ENCODE measurements at regions not wholly inside any gene's neighbourhood (a gene's known extent, or its start where the extent isn't known, plus 50 kb on each side); places are given as distances from the start of the nearest gene placed in this dataset.
"Not testable (repeated sequence)": the region's sequence is repeated elsewhere in the genome, so short reads cannot be mapped to it uniquely, and the experiment has no call there.

- no peaks in the 10 kb centered on the region for H3K4me1 Mint-ChIP-seq
- POLR2A ChIA-PET = no interaction called here
These were observed 384.1 kb upstream of the CNTNAP2 start for GRCh38 chr7:145732521-145732920.

DNA sequence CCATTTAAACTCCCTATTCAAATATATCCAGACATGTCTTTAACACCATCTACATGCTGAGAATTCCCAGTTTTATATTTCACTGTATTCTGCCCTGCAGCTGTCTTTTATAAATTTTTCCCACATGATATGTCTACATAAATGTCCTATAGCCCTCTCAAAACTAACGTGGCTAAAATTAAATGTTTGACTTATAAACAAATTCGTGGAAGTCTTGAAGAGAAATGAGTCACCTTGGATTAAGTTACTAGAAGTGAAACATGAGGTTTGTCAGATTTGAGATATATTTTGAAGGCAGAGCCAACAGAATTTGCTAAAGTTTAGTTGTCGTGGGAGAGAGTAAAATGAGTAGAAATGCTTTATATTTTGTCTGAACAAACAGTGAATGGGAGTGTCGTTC lies 386.9 kb upstream of the CNTNAP2 start:
- H3K27me3 Mint-ChIP-seq = no peaks in the 10 kb centered on the region
- H3K27ac Mint-ChIP-seq = no peak overlapping the region
- DNase-seq (no peak), ATAC-seq (no peak)
- no peak overlapping the region for H3K4me3 Mint-ChIP-seq
- H3K9me3 Mint-ChIP-seq = peaks cover 0 to 20% (median 2%) of the 10 kb centered on the region in 9 donors
- no peaks in the 10 kb centered on the region for H3K4me1 Mint-ChIP-seq
- H3K36me3 Mint-ChIP-seq = no peaks in the 10 kb centered on the region
- POLR2A ChIA-PET = no interaction called here

More at GRCh38 chr7:145732521-145732920, 384.1 kb upstream of the CNTNAP2 start:
- no peaks in the 10 kb centered on the region for H3K27me3 Mint-ChIP-seq
- no peak overlapping the region for H3K4me3 Mint-ChIP-seq
- no peak overlapping the region for H3K27ac Mint-ChIP-seq
- DNase-seq (no peak), ATAC-seq (no peak)
- no peaks in the 10 kb centered on the region for H3K36me3 Mint-ChIP-seq
- peaks cover 0 to 20% (median 1%) of the 10 kb centered on the region in 9 donors for H3K9me3 Mint-ChIP-seq

DNA sequence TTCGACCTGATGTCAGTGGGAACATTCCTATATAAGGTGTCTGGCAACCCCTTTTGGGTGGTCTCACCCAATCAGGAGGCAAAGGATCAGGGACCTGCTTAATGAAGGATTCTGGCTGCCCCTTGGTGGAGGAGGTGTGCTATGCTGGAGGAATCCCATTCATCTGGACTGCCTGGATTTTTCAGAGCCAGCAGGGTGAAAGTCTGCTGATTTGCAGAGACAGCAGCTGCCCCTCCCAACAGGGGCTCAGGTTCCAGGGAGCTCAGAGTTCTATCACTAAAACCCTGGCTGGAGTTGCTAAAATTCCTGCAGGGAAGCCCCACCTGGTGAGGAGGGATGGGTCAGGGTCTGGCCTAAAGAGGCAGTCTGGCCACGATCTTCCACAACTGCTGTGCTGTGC lies 398.5 kb upstream of the CNTNAP2 start:
- Mint-ChIP-seq H3K36me3 (no peaks in the 10 kb centered on the region), H3K4me1 (no peaks in the 10 kb centered on the region), H3K27ac (no peak overlapping the region), H3K27me3 (no peaks in the 10 kb centered on the region), H3K4me3 (no peak overlapping the region), H3K9me3 (peaks cover 0 to 15% (median 2%) of the 10 kb centered on the region in 9 donors)
- ATAC-seq = no peak
- DNase-seq = no peak
- POLR2A ChIA-PET = no interaction called here

DNA sequence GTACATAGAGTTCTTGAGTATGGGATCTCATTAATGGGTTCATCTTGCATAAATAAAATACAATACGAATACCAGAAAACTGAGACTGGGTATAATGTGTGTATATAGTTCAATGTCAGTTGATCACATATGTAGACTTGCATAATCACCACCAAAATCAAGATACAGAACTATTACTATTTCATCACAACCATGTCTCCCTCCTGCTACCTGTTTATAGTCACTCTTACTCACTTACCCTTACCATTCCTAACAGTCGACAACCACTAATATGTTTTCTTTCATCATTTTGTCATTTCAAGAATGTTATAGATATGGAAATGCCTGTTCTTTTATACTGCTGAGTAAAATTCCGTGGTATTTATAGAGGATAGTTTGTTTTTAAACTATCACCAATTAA lies 416.1 kb upstream of the CNTNAP2 start:
- POLR2A ChIA-PET = no interaction called here
- Mint-ChIP-seq H3K4me3 (no peak overlapping the region), H3K27ac (no peak overlapping the region), H3K4me1 (no peaks in the 10 kb centered on the region), H3K9me3 (peaks cover 0 to 13% (median 0%) of the 10 kb centered on the region in 9 donors), H3K36me3 (no peaks in the 10 kb centered on the region), H3K27me3 (no peaks in the 10 kb centered on the region)
- DNase-seq (no peak), ATAC-seq (no peak)

GRCh38 chr7:145698526-145699262 lies 417.9 kb upstream of the CNTNAP2 start:
- Mint-ChIP-seq H3K9me3 (peaks cover 0 to 13% (median 1%) of the 10 kb centered on the region in 9 donors), H3K4me1 (no peaks in the 10 kb centered on the region), H3K27ac (no peak overlapping the region), H3K36me3 (no peaks in the 10 kb centered on the region), H3K27me3 (no peaks in the 10 kb centered on the region), H3K4me3 (no peak overlapping the region)
- no peak for DNase-seq
- no peak for ATAC-seq
- POLR2A ChIA-PET = no interaction called here

GRCh38 chr7:145697412-145698107 lies 419.0 kb upstream of the CNTNAP2 start:
- DNase-seq, H3K4me3 Mint-ChIP-seq, ATAC-seq, H3K4me1 Mint-ChIP-seq, POLR2A ChIA-PET, H3K27ac Mint-ChIP-seq, H3K27me3 Mint-ChIP-seq, H3K36me3 Mint-ChIP-seq: not testable (repeated sequence)
- H3K9me3 Mint-ChIP-seq = peaks cover 0 to 13% (median 1%) of the 10 kb centered on the region in 9 donors

DNA sequence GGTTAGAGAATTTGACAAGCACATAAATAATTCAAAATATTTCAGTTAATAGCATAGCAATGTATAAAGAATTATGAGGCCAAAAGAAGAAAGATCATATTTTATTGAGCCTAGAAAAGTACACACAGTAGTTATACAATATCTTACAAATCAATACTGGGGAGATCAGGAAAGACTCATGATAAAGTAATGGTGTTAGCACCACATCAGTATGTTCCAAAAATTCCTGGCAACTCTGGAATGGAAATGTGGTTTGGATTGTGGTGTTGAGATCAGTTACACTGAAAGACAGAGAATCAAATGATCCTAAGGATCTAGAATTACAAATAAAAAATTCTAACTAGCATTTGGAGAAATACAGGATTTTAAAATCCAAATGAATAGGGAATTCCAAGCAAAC lies 420.5 kb upstream of the CNTNAP2 start:
- ATAC-seq (no peak), DNase-seq (no peak)
- no peaks in the 10 kb centered on the region for H3K4me1 Mint-ChIP-seq
- H3K9me3 Mint-ChIP-seq = peaks cover 0 to 15% (median 1%) of the 10 kb centered on the region in 9 donors
- POLR2A ChIA-PET = no interaction called here
- H3K4me3 Mint-ChIP-seq = no peak overlapping the region
- no peaks in the 10 kb centered on the region for H3K36me3 Mint-ChIP-seq
- H3K27ac Mint-ChIP-seq = no peak overlapping the region
- H3K27me3 Mint-ChIP-seq = no peaks in the 10 kb centered on the region

- ATAC-seq = no peak
These were observed 424.2 kb upstream of the CNTNAP2 start for GRCh38 chr7:145692237-145692950.

DNA sequence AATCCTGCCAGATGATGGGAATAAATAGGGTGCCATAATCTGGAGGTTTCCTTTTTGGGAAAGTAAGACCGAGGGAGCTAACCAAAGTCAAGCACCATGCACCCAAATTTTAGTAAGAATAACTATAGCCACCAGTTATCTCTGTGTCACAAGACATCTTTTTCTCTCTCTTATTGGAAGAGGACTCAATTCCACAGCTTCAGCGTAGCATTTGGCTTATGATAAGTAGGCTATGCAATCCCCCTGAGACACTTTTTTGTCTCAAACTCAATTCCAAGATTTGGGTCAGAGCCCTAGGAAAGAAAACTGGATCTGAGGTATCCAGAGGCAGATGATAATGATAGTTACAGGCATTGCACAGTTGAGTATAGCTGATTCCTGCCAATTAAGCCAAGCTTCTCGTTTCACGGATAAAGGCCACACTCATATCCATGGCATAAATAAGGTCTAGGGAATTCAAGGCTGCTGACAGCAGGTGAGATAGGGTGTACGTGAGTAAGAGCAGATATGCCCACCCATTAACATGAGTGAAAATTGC lies 425.2 kb upstream of the CNTNAP2 start:
- Mint-ChIP-seq H3K36me3 (no peaks in the 10 kb centered on the region), H3K27ac (no peak overlapping the region), H3K27me3 (no peaks in the 10 kb centered on the region), H3K4me3 (no peak overlapping the region), H3K4me1 (no peaks in the 10 kb centered on the region), H3K9me3 (peaks cover 0 to 14% (median 2%) of the 10 kb centered on the region in 9 donors)
- POLR2A ChIA-PET = no interaction called here
- ATAC-seq = no peak
- DNase-seq = no peak

More at GRCh38 chr7:145692237-145692950, 424.2 kb upstream of the CNTNAP2 start:
- Mint-ChIP-seq H3K27ac (no peak overlapping the region), H3K36me3 (no peaks in the 10 kb centered on the region), H3K27me3 (no peaks in the 10 kb centered on the region), H3K9me3 (peaks cover 0 to 15% (median 2%) of the 10 kb centered on the region in 9 donors), H3K4me3 (no peak overlapping the region), H3K4me1 (no peaks in the 10 kb centered on the region)
- no peak for DNase-seq
- POLR2A ChIA-PET = no interaction called here

DNA sequence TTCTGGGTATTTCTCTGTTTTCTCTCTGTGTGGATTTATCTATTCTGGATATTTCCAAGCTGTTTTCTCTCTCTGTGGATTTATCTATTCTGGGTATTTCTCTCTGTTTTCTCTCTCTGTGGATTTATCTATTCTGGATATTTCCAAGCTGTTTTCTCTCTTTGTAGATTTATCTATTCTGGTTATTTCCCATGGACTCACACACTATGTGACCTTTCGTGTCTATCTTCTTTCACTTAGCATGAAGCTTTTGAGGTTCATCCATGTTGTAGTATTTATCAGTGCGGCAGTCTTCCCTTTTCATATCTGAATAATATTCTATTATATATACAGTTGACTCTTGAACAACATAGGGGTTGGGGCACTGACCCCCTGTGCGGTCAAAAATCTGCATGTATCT lies 435.0 kb upstream of the CNTNAP2 start:
- Mint-ChIP-seq H3K4me3 (no peak overlapping the region), H3K36me3 (no peaks in the 10 kb centered on the region), H3K9me3 (peaks cover 0 to 25% (median 4%) of the 10 kb centered on the region in 9 donors), H3K27me3 (no peaks in the 10 kb centered on the region), H3K27ac (no peak overlapping the region), H3K4me1 (no peaks in the 10 kb centered on the region)
- DNase-seq = no peak
- ATAC-seq = no peak
- POLR2A ChIA-PET = no interaction called here

DNA sequence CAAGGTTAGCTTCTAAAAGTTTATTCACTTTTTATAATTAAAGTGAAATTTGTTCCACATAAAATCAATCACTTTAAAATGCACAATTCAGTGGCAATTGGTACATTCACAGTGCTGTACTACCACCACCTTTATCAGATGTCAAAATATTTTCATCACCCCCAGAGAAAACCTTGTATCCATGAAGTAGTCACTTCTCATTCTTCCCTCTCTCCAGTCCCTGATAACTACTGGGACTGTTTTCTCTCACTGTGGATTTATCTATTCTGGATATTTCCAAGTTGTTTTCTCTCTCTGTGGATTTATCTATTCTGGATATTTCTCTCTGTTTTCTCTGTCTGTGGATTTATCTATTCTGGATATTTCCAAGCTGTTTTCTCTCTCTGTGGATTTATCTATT lies 435.4 kb upstream of the CNTNAP2 start:
- Mint-ChIP-seq H3K36me3 (no peaks in the 10 kb centered on the region), H3K27me3 (no peaks in the 10 kb centered on the region), H3K9me3 (peaks cover 0 to 25% (median 4%) of the 10 kb centered on the region in 9 donors), H3K27ac (no peak overlapping the region), H3K4me3 (no peak overlapping the region), H3K4me1 (no peaks in the 10 kb centered on the region)
- no peak for ATAC-seq
- POLR2A ChIA-PET = no interaction called here
- no peak for DNase-seq

DNA sequence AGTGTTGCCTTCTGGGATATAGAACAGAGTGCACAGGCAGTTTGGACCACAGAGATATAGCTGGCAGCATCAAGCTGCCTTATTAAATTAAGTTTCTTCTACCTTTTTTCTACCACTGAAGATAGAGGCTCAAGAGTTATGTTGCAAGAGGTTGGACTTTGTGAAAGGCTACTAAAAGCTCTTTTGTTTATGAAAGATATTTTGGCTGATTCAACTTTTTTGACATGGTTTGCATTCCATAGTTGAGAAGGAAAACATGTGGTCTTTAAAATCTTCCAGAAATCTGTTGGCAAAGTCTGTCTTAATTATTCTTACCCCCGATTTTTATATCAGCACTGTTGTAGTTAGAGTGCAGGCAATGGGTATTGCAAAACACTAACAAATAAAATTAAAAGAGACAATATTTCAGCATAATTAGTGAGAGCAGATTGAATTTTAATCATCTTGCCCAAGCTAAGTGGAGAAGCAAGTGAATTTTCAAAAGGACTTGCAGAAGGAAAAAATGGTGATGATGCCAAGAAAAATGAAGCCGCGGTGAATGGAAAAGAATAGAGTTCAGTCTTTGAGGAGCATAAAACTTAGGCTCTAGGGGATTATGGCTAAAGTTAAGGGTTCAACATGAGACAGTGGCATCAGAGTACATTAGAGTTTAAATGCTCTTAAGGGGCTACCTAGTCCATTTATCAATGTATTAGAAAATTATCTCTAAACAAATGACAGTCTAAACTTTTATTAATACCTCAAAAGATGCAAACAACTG lies 450.9 kb upstream of the CNTNAP2 start:
- POLR2A ChIA-PET = no interaction called here
- H3K4me1 Mint-ChIP-seq = no peaks in the 10 kb centered on the region
- H3K27me3 Mint-ChIP-seq = no peaks in the 10 kb centered on the region
- H3K27ac Mint-ChIP-seq = no peak overlapping the region
- ATAC-seq (no peak), DNase-seq (no peak)
- H3K9me3 Mint-ChIP-seq = peaks cover 2 to 59% (median 17%) of the 10 kb centered on the region in 9 donors
- no peak overlapping the region for H3K4me3 Mint-ChIP-seq
- H3K36me3 Mint-ChIP-seq = no peaks in the 10 kb centered on the region
